Memory B cell (primary cell): ENCODE measurements at regions not wholly inside any gene's neighbourhood (a gene's known extent, or its start where the extent isn't known, plus 50 kb on each side); places are given as distances from the start of the nearest gene placed in this dataset.

Source experiments
- ATAC-seq: fragments of 150-1000 bp; cut with Tn5 transposase; 2 replicates; pipeline ENCODE4 v1.10.0; 2021; ENCODE audit warnings: low read depth, mild to moderate bottlenecking, moderate library complexity
- DNase-seq, 2 donors: peaks; one replicate each; pipeline ENCODE4 v3.0.0; 2022; ENCODE audit warnings: low spot score in 2 of 2
- H3K27ac Mint-ChIP-seq: one replicate; pipeline ENCODE4 v1.8.0; 2022; ENCODE audit warnings: mild to moderate bottlenecking, moderate library complexity, mixed read lengths
- H3K27me3 Mint-ChIP-seq: one replicate; pipeline ENCODE4 v1.8.0; 2022; ENCODE audit warnings: mixed read lengths
- H3K36me3 Mint-ChIP-seq: one replicate; pipeline ENCODE4 v1.8.0; 2022; ENCODE audit warnings: mild to moderate bottlenecking, mixed read lengths
- H3K4me1 Mint-ChIP-seq: one replicate; pipeline ENCODE4 v1.8.0; 2022; ENCODE audit warnings: mixed read lengths
- H3K4me3 Mint-ChIP-seq: one replicate; pipeline ENCODE4 v1.8.0; 2022; ENCODE audit warnings: mild to moderate bottlenecking, moderate library complexity, mixed read lengths
- H3K9me3 Mint-ChIP-seq: one replicate; pipeline ENCODE4 v1.8.0; 2022; ENCODE audit warnings: mixed read lengths

DNA sequence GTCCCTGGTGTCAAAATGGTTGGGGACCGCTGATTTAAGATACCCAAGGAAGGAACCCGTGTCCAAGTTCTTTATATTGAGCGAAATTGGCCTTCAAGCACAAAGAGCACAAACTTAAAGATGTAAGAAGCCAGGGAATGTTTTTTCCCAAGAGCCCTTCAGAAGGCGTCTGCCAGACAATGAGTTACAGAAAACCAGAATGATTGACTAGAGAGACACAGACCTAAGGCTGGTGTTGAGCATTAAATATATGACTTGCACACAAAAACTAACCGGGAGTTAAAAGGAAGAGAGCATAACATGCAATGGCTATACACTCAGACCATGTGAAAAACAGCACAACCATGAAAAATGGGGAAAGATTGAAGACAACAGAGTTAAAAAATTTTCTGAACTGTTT lies 157.5 kb upstream of the FAM9B start:
- Mint-ChIP-seq H3K4me3 (no peak overlapping the region), H3K36me3 (no peaks in the 10 kb centered on the region), H3K27ac (no peak overlapping the region), H3K9me3 (no peaks in the 10 kb centered on the region), H3K4me1 (no peaks in the 10 kb centered on the region), H3K27me3 (no peaks in the 10 kb centered on the region)
- DNase-seq: no peak
- no peak for ATAC-seq

DNA sequence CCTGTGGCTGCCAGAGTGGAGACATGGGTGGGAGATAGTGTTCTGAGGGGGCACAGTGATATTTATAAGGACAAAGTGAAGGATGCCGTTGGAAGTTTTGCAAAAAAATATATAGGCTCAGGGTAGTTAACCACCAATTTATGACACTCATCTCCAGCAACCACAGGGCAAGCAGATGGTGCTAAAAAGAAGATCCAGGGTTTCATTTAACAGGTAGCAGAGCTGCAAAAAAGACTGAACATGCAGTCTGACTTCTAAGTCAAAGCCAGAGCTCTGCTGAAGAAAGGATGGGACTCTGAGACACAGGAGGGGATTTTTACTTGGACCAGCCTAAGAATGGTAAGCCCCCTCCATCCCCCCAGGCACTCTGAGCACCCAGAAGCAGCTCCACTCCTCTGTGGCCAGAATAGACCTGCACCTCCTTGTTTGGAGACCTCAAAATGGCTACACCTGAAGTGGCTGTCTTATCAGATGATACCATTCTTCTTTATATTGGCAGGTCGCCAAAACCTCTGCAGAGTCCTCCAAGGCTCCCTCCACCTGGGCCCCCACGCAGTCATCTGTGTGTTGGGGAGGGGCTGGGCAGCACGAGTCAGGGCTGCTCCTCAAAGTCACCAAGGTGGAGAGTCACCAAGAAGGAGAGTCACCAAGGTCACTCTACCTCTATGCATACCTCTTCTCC lies 161.4 kb upstream of the FAM9B start:
- ATAC-seq (no peak), DNase-seq (no peak)
- no peaks in the 10 kb centered on the region for H3K36me3 Mint-ChIP-seq
- H3K4me1 Mint-ChIP-seq: peaks cover 11% of the 10 kb centered on the region
- H3K9me3 Mint-ChIP-seq: no peaks in the 10 kb centered on the region
- no peak overlapping the region for H3K4me3 Mint-ChIP-seq
- H3K27me3 Mint-ChIP-seq: no peaks in the 10 kb centered on the region
- H3K27ac Mint-ChIP-seq: no peak overlapping the region

DNA sequence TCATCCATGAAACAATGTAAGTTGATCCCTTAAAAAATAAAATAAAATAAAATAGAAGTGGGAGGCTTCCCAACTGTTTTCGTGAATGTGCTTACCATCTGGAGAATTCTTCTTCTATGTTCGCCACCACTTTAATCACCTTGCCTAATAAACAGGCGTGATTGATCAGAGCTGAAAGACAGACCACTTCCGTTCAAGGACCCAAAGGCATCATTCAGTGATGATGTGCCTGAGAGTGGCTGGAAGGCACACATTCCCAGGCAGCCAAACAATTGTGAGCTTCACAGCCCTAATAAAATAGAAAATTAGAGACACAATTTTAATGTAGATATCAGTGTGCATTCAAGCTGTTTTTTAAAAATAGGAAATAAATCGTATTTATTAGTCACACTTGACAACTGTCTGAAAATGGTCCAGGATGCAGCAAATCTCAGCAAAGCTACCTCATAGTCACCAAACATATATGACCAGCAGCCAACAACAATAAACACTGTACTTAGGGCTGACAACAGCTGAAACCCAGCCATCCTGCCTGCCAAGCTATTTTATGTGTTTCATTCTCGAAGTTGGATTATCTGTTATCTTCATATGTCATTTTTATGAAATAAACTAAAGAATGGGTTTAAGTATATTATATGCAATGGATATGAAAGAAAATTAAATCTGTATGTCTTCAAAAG lies 163.2 kb upstream of the FAM9B start:
- Mint-ChIP-seq H3K9me3 (no peaks in the 10 kb centered on the region), H3K4me1 (peaks cover 11% of the 10 kb centered on the region), H3K4me3 (no peak overlapping the region), H3K36me3 (no peaks in the 10 kb centered on the region), H3K27me3 (no peaks in the 10 kb centered on the region), H3K27ac (no peak overlapping the region)
- ATAC-seq (no peak), DNase-seq (no peak)

DNA sequence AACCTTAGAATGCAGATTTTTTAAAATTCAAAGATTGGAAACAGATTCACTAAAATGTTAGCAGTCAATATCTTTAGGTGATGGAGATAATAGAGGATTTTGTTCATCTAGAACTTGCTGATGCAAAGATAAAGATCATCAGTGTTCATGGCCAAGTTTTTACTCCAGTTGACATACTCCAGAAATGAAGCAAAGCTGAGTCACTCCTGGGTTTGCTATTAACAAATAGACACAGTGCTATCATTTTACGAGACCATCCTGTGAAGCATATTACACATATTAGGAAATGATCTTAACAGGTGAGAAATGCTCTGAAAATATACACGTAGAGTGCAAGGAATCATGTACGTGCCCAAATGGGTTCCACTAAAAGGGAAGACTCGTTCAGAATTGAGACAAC lies 170.6 kb upstream of the FAM9B start:
- no peak for DNase-seq
- no peak for ATAC-seq
- H3K4me3 Mint-ChIP-seq: no peak overlapping the region

DNA sequence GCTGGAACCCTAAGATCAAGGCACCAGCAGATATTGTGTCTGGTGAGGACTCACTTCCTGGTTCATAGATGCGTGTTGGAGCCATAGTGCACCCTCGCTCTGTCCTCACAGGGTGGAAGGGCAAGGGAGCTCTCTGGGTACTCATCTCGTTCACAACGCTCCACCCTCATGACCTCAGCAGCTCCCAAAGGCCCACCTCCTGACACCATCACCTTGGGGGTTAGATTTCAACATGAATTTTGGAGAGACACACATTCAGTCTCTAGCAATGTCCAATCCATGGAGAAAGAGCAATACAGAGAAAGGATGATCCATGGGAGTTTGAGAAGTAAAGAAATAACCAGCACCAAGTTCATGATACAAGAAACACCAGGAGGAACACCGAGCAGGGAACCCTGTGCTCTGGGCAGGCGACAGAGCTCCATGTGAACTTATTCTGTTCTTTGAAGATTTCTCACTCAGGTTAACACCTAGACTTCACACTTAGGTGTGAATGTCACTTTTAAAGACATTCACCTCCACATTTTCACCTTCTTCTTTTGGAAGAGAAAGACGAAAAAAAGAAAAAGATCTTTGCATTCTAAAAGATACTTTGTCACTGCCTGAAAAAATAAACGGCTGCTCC lies 171.8 kb upstream of the FAM9B start:
- Mint-ChIP-seq H3K27ac (no peak overlapping the region), H3K4me3 (no peak overlapping the region), H3K27me3 (peaks cover 7% of the 10 kb centered on the region), H3K4me1 (no peaks in the 10 kb centered on the region), H3K36me3 (no peaks in the 10 kb centered on the region), H3K9me3 (no peaks in the 10 kb centered on the region)
- no peak for ATAC-seq
- DNase-seq: no peak

More for the DNA sequence above, 170.6 kb upstream of the FAM9B start:
- no peaks in the 10 kb centered on the region for H3K36me3 Mint-ChIP-seq
- H3K27ac Mint-ChIP-seq: no peak overlapping the region
- H3K4me1 Mint-ChIP-seq: peaks cover under 1% of the 10 kb centered on the region
- peaks cover 4% of the 10 kb centered on the region for H3K27me3 Mint-ChIP-seq
- H3K9me3 Mint-ChIP-seq: no peaks in the 10 kb centered on the region

DNA sequence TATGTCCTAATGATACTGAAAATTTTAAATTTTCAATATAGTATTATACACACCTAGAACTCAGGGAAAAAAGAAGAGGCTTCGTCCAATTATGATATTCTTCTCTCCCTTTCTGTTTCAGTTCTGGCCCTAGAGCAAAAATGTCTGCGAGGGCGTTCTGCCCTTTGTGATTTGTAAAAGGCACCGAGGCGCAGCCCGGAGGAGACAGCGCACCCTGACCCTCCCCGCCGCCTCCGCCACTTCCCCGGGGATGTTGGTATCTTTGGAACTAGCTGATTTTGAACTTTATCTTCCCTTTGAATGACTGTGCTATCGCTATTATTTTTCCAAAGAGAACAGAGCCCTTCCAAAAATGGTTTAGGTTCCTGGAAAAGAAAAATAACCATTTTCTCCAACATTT lies 173.2 kb upstream of the FAM9B start:
- no peak overlapping the region for H3K4me3 Mint-ChIP-seq

DNA sequence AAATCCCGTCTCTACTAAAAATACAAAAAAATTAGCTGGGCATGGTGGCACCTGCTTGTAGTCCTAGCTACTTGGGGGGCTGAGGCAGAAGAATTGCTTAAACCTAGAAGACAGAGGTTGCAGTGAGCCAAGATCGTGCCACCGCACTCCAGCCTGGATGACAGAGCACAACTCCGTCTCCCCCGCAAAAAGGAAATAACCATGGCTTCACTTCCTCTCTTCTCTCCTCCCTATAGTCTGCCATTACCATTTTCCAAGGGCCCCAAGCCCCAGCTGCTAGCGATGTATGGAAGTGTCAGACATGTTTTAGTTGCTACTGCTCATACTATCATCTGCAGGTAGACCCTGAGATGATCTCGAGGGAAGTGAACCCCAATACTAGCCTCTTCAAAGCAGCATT lies 177.3 kb upstream of the FAM9B start:
- no peaks in the 10 kb centered on the region for H3K9me3 Mint-ChIP-seq
- no peak overlapping the region for H3K27ac Mint-ChIP-seq

More for the DNA sequence above, 173.2 kb upstream of the FAM9B start:
- ATAC-seq (no peak), DNase-seq (no peak)
- no peak overlapping the region for H3K27ac Mint-ChIP-seq
- no peaks in the 10 kb centered on the region for H3K4me1 Mint-ChIP-seq
- H3K36me3 Mint-ChIP-seq: no peaks in the 10 kb centered on the region
- H3K27me3 Mint-ChIP-seq: peaks cover 8% of the 10 kb centered on the region
- no peaks in the 10 kb centered on the region for H3K9me3 Mint-ChIP-seq

DNA sequence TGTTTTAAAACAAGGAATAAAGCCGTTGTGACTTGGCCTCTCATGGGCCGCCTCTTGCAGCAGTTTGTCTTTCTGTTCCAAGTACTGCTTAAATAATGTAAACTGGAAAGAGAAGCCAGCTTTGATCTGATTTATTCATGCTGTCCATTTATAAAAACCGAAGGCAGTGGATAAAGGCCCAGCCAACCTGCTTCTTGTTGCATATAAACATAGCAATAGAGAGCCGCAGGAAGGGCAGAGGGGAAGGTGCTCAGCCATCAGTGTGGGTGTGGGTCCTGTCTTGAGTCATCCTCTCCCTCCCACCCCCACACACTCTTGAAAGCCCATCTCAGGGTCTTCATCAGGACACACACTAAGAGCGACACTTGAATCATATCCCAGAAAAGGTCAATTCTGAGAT lies 187.9 kb upstream of the FAM9B start:
- Mint-ChIP-seq H3K36me3 (peaks cover 4% of the 10 kb centered on the region), H3K27ac (no peak overlapping the region), H3K4me3 (no peak overlapping the region), H3K27me3 (peaks cover 1% of the 10 kb centered on the region), H3K9me3 (peaks cover 2% of the 10 kb centered on the region), H3K4me1 (no peaks in the 10 kb centered on the region)
- no peak for ATAC-seq
- DNase-seq: no peak

More for the DNA sequence above, 177.3 kb upstream of the FAM9B start:
- Mint-ChIP-seq H3K4me3 (no peak overlapping the region), H3K4me1 (no peaks in the 10 kb centered on the region), H3K27me3 (peaks cover 4% of the 10 kb centered on the region), H3K36me3 (no peaks in the 10 kb centered on the region)
- DNase-seq: no peak
- no peak for ATAC-seq

DNA sequence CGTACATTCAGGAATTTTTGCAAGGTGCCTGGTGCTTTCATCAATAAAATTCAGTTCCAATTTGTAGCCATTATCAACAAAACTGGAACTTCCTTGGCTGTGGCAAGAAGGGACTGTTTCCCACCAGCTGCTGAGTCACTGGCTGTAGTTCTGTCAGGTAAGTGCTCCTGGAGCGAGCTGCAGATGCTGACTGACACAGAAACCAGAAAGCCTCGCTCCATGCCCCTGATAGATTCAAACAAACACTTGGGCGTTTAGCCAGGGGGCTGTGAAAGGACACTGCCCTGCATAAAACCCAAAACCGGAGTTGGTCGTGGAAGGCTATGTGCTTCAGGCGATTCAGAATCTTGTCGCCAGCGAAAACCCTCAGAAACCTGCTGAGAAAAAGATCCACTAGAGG lies 188.4 kb upstream of the FAM9B start:
- no peak for DNase-seq
- Mint-ChIP-seq H3K27me3 (peaks cover 1% of the 10 kb centered on the region), H3K36me3 (peaks cover 4% of the 10 kb centered on the region), H3K9me3 (peaks cover 2% of the 10 kb centered on the region), H3K4me3 (no peak overlapping the region), H3K4me1 (no peaks in the 10 kb centered on the region), H3K27ac (no peak overlapping the region)
- ATAC-seq: no peak

DNA sequence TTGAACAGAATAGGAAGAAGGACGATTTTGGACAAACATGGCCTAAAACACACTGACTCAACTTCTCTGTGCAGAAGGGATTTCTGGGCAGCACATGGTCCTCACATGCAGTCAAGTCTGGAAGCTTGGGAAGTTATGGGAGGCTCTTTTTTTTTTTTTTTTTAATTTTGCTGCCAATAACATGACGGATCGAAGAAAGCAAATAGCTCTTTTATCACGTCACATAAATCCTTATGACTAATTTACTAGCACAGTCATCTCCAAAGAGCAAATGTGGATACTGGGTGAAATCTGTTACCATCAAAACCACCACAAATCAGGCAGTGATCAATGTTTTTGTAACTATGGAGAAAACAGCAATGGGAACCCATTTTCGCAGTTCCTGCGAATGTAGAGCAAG lies 193.3 kb upstream of the FAM9B start:
- no peak for DNase-seq
- peaks cover 1% of the 10 kb centered on the region for H3K27me3 Mint-ChIP-seq
- H3K9me3 Mint-ChIP-seq: peaks cover 2% of the 10 kb centered on the region
- H3K36me3 Mint-ChIP-seq: peaks cover 2% of the 10 kb centered on the region
- H3K4me3 Mint-ChIP-seq: no peak overlapping the region
- H3K4me1 Mint-ChIP-seq: no peaks in the 10 kb centered on the region
- H3K27ac Mint-ChIP-seq: no peak overlapping the region
- ATAC-seq: no peak

DNA sequence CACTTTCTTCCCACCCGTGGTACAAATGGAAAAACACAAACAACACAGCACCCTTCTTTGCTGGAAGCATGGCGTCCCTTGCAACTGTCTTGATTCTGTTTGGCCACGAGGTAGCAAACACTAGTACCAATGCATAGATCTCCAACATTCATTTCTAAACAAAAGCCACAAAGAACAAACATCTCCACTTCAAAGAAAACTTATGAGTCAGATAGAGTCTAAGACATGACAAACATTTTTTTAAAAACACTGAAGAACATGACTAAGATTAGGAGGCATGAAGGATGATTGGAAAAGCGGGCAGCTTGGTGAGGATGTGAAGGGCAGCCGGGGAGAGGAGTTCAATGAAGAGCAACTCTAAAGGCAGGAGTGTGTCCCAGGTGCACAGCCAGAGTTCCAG lies 197.6 kb upstream of the FAM9B start:
- no peak for DNase-seq
- no peak for ATAC-seq
- no peak overlapping the region for H3K27ac Mint-ChIP-seq
- H3K9me3 Mint-ChIP-seq: no peaks in the 10 kb centered on the region
- no peaks in the 10 kb centered on the region for H3K27me3 Mint-ChIP-seq
- H3K4me1 Mint-ChIP-seq: no peaks in the 10 kb centered on the region
- H3K36me3 Mint-ChIP-seq: no peaks in the 10 kb centered on the region
- H3K4me3 Mint-ChIP-seq: no peak overlapping the region

DNA sequence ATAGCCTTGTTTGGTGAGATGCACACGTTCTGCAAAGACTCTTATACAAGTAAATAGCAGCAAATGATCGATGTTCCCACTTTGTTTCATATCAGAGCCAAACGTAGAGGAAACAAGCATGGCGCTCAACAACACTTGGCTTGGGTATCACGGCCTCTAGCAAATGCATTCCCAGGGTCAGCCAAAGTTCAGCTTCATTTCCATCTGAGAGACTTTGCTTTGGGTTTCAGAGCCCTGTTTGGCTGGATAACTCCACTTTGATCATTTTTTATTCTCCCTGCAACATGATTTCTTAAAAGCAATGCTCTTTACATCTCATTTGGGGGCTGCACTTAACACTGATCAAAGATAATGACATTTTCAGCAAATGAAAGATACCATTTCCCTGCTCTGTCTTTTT lies 199.2 kb upstream of the FAM9B start:
- no peak overlapping the region for H3K4me3 Mint-ChIP-seq
- no peaks in the 10 kb centered on the region for H3K27me3 Mint-ChIP-seq
- no peaks in the 10 kb centered on the region for H3K4me1 Mint-ChIP-seq
- no peaks in the 10 kb centered on the region for H3K36me3 Mint-ChIP-seq
- no peak for DNase-seq
- H3K9me3 Mint-ChIP-seq: no peaks in the 10 kb centered on the region
- ATAC-seq: no peak
- H3K27ac Mint-ChIP-seq: no peak overlapping the region

DNA sequence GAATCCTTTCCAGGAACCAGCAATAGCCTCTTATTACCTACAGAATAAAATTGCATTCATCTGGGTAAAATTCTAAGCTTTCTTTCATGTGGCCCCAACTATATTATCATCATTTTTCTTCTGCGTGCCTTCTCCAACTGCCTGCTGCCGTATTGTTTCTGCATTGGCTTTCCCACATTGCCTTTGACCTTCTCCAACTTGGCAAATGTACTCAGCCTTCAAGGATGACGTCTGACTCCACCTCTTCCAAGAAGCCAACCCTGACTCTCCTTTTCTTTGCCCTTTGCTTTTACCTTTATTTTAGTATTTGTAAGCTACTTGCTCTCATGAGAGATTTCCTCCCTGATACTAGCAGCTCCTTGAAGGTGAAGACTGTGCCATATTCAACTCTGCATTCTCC lies 200.4 kb upstream of the FAM9B start:
- Mint-ChIP-seq H3K27ac (no peak overlapping the region), H3K4me1 (no peaks in the 10 kb centered on the region), H3K27me3 (no peaks in the 10 kb centered on the region), H3K4me3 (no peak overlapping the region), H3K9me3 (no peaks in the 10 kb centered on the region), H3K36me3 (no peaks in the 10 kb centered on the region)
- no peak for DNase-seq
- ATAC-seq: no peak

DNA sequence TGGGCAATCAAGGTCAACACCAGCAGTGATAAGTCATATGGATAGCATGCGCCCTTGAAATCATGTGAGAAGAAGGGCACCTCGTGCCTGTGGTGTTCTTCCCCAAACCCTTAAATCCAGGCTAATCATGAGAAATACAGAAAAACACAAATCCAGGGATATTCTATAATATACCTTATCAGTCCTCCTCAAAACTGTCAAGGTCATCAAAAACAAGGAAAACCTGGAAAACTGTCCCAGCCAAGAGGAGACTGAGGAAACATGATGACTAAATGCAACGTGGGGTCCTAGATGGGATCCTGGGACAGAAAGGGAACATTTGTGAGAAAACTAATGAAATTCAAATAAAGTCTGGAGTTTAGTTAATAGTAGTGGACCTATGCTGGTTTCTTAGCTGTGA lies 201.8 kb upstream of the FAM9B start:
- H3K4me1 Mint-ChIP-seq: no peaks in the 10 kb centered on the region
- no peaks in the 10 kb centered on the region for H3K36me3 Mint-ChIP-seq
- DNase-seq: no peak
- no peak overlapping the region for H3K4me3 Mint-ChIP-seq
- no peak overlapping the region for H3K27ac Mint-ChIP-seq
- no peaks in the 10 kb centered on the region for H3K27me3 Mint-ChIP-seq
- no peak for ATAC-seq
- H3K9me3 Mint-ChIP-seq: no peaks in the 10 kb centered on the region

DNA sequence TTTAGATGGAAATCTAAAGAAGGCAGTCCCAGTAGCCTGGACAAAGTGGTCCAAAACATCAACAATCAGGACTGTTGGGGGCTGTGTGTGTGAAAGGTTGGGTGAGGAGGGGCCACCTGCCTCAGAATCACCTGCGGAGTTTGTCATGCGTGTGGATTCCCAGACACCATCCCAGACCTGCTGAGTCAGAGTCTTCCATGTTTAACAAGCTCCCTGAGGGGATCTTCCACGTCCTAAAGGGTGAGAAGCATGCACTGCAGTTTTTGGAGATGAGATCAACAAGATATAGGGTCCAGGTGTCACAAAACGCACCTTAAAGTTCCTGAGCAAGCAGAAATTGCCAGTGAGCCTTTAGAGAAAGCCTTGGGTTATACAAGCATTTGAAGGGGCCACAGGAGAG lies 207.0 kb upstream of the FAM9B start:
- no peaks in the 10 kb centered on the region for H3K4me1 Mint-ChIP-seq
- no peak for DNase-seq
- H3K36me3 Mint-ChIP-seq: no peaks in the 10 kb centered on the region
- no peak overlapping the region for H3K4me3 Mint-ChIP-seq
- H3K9me3 Mint-ChIP-seq: no peaks in the 10 kb centered on the region
- H3K27me3 Mint-ChIP-seq: no peaks in the 10 kb centered on the region
- H3K27ac Mint-ChIP-seq: no peak overlapping the region
- ATAC-seq: no peak
